ENCODE measurements at regions not wholly inside any gene's neighbourhood (a gene's known extent, or its start where the extent isn't known, plus 50 kb on each side); places are given as distances from the start of the nearest gene placed in this dataset.

- no peak overlapping the region for H3K4ac ChIP-seq (ENCODE audit: low read depth, low read length)
- H3K18ac ChIP-seq (ENCODE audit: low read depth, low read length): no peak overlapping the region
- no peak overlapping the region for H3K23ac ChIP-seq (ENCODE audit: low read depth, low read length)
- H3K4me2 ChIP-seq (ENCODE audit: low read depth, low read length): no peak overlapping the region
- peaks cover 7% of the 10 kb centered on the region; the same call in 1 of the 2 replicates for H3K9me3 ChIP-seq (ENCODE audit: control insufficient read depth, insufficient read depth, low read length)
- H3K4me3 ChIP-seq (ENCODE audit: insufficient read depth, low read depth, low read length): no peak overlapping the region
- H3K79me1 ChIP-seq (ENCODE audit: low read depth in 1 of 2, low read length in 2 of 2): no peaks in the 10 kb centered on the region
- H4K5ac ChIP-seq (ENCODE audit: low read depth, low read length): no peak overlapping the region
- no TSS peak for BruUV-seq (replicated peaks)
- no peak overlapping the region for H3K14ac ChIP-seq (replicated peaks; ENCODE audit: low read depth, low read length)
- H4K8ac ChIP-seq (ENCODE audit: low read depth in 2 of 2, low read length in 2 of 2): no peak overlapping the region
- intact Hi-C loops (cut with micrococcal nuclease) (no loop called here), dilution Hi-C loops (cut with HindIII; ENCODE audit: low sequenced_read_pairs, unreplicated experiment) (no loop called here), in situ Hi-C loops (cut with MboI; ENCODE audit: low sequenced_read_pairs) (no loop called here)
- no peak for DNase-seq
- no peak overlapping the region for H3K9ac ChIP-seq (ENCODE audit: low read depth, low read length)
- H2BK20ac ChIP-seq (ENCODE audit: low read depth, low read length): no peak overlapping the region
- H2BK5ac ChIP-seq (ENCODE audit: low read depth, low read length, poor library complexity, severe bottlenecking): no peak overlapping the region
- no peaks in the 10 kb centered on the region for H3K4me1 ChIP-seq (ENCODE audit: control insufficient read depth, insufficient read depth, low read length)
- no peak overlapping the region for H4K91ac ChIP-seq (ENCODE audit: insufficient read depth, low read depth, low read length)
- no peak overlapping the region for H3K56ac ChIP-seq (ENCODE audit: extremely low read depth, insufficient read depth, low read length)
- POLR2A ChIA-PET (ENCODE audit: unreplicated experiment): no interaction called here
- H2BK15ac ChIP-seq (ENCODE audit: low read depth, low read length): no peak overlapping the region
- WGBS, 2 experiments (ENCODE audit: extremely low coverage in 2 of 2, insufficient read length in 1 of 2): no CpG with 5 or more reads among the region's 1 CpG
- no peaks in the 10 kb centered on the region for H4K20me1 ChIP-seq (ENCODE audit: insufficient read depth, low read length)
- no peak overlapping the region for H3K27ac ChIP-seq (ENCODE audit: insufficient read depth, low read length)
- H3K27me3 ChIP-seq (ENCODE audit: control insufficient read depth, insufficient read depth, low read length): no peaks in the 10 kb centered on the region
- no peaks in the 10 kb centered on the region for H3K36me3 ChIP-seq (ENCODE audit: control insufficient read depth, insufficient read depth, low read length)
- TF ChIP-seq RFX5 (IDR thresholded peaks at IDR 0.05; ENCODE audit: low read depth, low read length) (no peak), ELK1 (IDR thresholded peaks at IDR 0.05; ENCODE audit: borderline replicate concordance, low read depth, low read length) (no peak), SMC3 (IDR thresholded peaks at IDR 0.05; ENCODE audit: low read depth, low read length) (no peak), USF2 (IDR thresholded peaks at IDR 0.05; ENCODE audit: low read depth, low read length) (no peak), CTCF (conservative IDR thresholded peaks at IDR 0.05; ENCODE audit: low read depth, low read length) (no peak), MAZ (IDR thresholded peaks at IDR 0.05; ENCODE audit: borderline replicate concordance, low read depth, low read length) (no peak)
- no peak overlapping the region for H2AFZ ChIP-seq (replicated peaks; ENCODE audit: low read length, poor library complexity)
- CTCF ChIA-PET: no interaction called here
- no peak overlapping the region for H2AK5ac ChIP-seq (ENCODE audit: low read depth, low read length)
- no peak overlapping the region for H2AK9ac ChIP-seq (replicated peaks; ENCODE audit: low read depth, low read length, poor library complexity)
- H3K9me1 ChIP-seq (ENCODE audit: insufficient read depth, low read length): no peaks in the 10 kb centered on the region
- ATAC-seq (ENCODE audit: low read depth): no peak
- no peak overlapping the region for H2BK120ac ChIP-seq (ENCODE audit: low read depth, low read length)
These were observed 79.3 kb upstream of the CNTNAP4 start for GRCh38 chr16:76197900-76198299.

Measured in IMR-90 (cell line).